ENCODE measurements at regions not wholly inside any gene's neighbourhood (a gene's known extent, or its start where the extent isn't known, plus 50 kb on each side); places are given as distances from the start of the nearest gene placed in this dataset.

DNA sequence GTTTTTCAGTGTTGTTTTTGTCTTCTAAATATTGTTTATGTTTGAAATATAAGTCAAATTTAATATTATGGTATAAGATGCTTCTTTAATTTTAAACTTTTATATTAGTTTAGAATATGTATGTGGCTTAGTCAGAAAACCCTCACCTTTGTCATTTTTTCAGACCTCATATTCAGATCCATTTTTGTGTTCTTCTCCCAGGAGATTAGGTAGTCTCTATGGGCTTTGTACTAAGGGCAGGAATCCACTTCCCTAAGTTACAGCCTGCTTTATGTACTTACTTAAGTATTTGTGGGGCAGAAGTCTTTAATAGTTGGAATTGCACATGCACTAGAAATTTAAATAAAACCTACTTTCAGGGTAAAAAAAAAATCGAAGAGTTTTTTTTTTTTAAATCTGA, 63.5 kb upstream of the TENM3 start:
- DNase-seq, result no peak

DNA sequence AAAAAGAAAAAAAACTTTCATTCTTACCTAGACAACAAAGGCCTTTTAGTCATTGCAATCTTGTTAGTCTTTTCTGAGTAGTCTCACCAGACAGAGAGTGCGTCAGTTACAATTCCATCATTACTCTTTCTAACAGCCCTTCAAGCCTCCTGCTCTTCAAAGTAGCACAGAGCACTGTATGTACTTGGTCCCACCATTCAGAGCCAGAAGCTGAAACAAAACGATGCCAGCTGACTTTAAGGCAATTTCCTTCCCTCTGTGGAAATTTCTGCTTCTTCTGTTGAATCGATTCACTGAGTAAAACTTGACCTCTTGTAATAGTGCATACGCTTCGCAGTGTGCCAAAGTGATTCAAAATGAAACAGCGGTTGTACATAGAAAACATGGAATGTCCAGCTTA, 57.7 kb upstream of the TENM3 start:
- DNase-seq, result no peak

DNA sequence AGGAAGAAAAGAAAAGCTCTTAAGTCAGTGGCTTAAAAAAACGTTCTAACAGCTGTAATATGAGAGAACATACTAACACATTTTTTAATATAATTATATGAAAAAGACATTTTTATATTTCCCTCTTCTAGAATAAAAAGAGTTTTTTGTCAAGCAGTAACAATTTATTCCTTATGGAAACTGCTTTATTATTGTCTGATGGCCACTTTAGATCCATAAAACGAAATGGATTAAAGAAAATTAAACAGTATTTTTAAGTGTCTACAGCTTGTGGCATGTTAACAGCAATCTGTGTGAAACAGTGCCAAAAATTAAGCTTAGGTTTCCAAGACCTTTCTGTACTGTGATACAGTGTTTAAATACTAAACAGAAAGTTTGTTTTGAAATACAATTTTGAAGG, 55.5 kb upstream of the TENM3 start:
- no peak for DNase-seq

DNA sequence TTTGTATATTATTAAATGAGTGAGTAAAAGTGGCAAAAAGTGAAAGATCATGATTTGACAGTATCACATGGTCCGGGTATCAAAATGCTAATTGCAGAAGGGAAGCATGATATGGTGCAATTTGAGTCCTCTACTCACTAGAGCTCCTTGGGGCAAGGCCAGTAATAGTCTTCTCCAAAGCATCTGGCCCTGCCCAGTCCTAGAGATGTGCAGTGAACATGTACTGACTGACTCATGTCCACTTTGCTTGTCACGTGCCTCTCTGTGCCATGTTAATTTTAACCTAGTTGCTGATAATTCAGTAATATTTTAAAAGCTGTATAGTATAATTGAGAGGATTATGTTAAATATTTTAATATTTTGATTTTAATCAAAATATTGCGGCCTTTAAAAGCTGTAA, 54.6 kb upstream of the TENM3 start:
- DNase-seq, result no peak

DNA sequence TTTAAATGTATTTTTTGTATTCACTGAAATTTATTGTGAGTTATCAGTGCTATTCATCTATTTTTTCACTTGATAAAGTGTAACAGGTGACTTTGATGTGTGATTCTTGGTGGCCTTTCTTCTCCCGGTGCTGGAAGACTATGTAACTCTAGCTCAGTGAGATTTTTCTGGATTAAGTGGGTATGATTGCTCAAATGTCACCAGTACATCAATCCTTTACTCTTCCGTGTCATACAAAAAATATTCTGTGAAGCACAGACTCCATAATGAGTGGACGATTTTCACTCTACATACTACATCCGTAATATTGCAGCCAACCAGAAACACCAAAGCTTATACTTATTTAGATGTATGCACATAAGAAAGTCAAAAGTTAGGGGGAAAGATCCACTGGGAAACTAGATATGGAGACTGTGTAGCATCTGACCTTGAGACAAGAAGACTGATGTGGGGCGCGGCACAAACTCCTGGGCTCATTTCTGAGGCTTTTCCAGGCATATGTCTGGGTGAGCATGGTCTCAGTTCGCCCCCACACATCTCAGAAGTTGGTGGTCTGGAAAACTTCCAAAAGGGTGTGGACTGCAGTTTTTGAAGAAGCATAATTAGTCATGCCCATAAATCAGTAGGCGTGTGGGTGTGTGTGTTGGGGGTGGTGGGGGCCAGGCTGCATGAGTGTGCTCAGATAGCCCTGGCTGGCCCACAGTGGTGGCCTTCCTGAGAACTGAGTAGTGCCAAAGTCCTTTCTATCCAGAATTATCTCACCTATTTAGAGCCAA, 53.9 kb upstream of the TENM3 start:
- no peak for DNase-seq

DNA sequence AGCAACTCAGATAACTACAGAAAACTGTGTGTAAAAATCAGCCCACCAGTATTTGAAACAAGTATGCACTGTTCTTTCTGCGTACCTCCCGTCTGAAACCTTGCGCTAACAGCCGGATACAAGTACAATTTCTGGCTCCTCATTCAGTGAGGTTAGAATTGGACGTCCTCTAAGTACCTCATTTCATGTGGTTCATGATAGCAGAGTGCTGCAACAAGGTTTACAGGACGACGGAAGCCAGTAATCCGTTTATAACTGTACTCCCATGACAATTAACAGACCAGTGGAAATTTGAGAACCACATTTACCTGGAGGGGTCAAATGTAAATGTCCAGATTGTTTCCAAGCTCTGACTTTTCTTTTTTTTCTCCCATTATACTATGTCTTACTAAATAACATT, 52.9 kb upstream of the TENM3 start:
- no peak for DNase-seq

DNA sequence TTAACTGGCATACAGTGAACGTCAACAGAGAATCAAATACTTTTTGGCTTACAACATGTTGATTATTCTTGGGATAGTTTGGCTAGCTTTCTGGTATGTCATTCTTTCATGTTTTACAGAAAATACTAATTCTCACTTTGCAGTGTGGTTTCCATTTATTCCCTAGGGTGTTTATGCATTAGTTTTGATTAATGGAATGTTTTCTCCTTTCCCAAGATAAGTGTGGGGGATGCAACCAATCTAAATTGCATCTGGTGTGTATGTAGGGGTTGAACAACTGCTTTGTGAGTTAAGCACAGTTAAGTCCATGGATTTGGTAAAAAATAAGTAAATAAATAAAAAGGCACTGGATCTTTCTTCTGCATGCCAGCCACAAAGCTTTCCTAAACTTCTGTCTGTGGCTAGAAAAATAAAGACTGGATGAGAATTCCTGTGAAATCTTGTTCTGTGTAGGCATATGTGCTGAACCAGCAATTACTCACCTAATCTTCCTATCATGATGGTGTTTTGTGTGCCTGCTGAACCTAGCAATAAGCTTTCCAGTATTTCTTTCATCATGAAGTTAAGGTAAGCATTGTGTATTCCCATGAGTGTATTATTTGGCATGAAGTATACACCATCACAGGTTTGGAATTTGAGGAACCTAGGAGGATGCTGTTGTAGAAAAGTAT, 50.6 kb upstream of the TENM3 start:
- DNase-seq, result peak in 1 of 2 donors; percentile 0

DNA sequence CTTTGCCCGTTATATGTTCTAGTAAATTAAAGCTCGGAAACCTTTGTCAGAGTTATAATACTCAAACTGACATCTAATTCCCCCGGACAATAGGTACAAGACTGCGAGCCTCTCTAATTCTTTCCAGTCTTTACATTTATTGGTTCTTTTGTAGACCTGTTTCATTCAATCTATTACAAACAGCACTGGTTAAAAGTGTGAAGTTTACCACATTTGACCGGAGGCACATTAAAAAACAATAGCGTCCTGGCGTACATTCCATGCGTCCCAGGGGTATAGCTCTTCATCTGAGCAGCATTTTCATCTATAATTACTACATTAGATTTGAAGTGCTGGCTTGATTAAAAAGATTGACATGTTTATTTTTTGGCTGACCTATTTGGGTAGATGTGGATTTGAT, 49.9 kb upstream of the TENM3 start:
- no peak for DNase-seq

Data from bone marrow (tissue), 2 donors.